GM06990 (cell line): ENCODE measurements at regions not wholly inside any gene's neighbourhood (a gene's known extent, or its start where the extent isn't known, plus 50 kb on each side); places are given as distances from the start of the nearest gene placed in this dataset.

Experiments
- DNase-seq: peaks from one replicate; pipeline ENCODE4 v3.0.0-alpha.2; 2011; ENCODE audit not compliant: insufficient read length; ENCODE audit errors: extremely low read depth
- H3K27me3 ChIP-seq: replicated peaks from 2 replicates; pipeline ENCODE4 v1.6.0; 2011; ENCODE audit warnings: low read length; ENCODE audit not compliant: control insufficient read depth, insufficient read depth
- H3K36me3 ChIP-seq: 2 replicates; pipeline ENCODE4 v1.5.1; 2011; ENCODE audit warnings: low read length; ENCODE audit not compliant: control insufficient read depth, insufficient read depth
- H3K4me3 ChIP-seq: replicated peaks from 2 replicates; pipeline ENCODE4 v1.5.1; 2011; ENCODE audit warnings: low read depth, mild to moderate bottlenecking, control low read depth, low read length
- TF ChIP-seq, protein P1 (sequence below): IDR thresholded peaks from 2 replicates; pipeline ENCODE4 v1.5.1; 2011; ENCODE audit warnings: low read length, control low read depth, mild to moderate bottlenecking, inconsistent platforms; ENCODE audit not compliant: insufficient read depth, poor library complexity, severe bottlenecking

GRCh38 chr2:41880561-41881243 lies 167.1 kb upstream of the PKDCC start:
- Histone ChIP-seq H3K4me3 (no peak overlapping the region), H3K36me3 (no peaks in the 10 kb centered on the region), H3K27me3 (peaks cover 1% of the 10 kb centered on the region)
- TF ChIP-seq, protein P1, sequence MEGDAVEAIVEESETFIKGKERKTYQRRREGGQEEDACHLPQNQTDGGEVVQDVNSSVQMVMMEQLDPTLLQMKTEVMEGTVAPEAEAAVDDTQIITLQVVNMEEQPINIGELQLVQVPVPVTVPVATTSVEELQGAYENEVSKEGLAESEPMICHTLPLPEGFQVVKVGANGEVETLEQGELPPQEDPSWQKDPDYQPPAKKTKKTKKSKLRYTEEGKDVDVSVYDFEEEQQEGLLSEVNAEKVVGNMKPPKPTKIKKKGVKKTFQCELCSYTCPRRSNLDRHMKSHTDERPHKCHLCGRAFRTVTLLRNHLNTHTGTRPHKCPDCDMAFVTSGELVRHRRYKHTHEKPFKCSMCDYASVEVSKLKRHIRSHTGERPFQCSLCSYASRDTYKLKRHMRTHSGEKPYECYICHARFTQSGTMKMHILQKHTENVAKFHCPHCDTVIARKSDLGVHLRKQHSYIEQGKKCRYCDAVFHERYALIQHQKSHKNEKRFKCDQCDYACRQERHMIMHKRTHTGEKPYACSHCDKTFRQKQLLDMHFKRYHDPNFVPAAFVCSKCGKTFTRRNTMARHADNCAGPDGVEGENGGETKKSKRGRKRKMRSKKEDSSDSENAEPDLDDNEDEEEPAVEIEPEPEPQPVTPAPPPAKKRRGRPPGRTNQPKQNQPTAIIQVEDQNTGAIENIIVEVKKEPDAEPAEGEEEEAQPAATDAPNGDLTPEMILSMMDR = no peak
- no peak for DNase-seq

DNA sequence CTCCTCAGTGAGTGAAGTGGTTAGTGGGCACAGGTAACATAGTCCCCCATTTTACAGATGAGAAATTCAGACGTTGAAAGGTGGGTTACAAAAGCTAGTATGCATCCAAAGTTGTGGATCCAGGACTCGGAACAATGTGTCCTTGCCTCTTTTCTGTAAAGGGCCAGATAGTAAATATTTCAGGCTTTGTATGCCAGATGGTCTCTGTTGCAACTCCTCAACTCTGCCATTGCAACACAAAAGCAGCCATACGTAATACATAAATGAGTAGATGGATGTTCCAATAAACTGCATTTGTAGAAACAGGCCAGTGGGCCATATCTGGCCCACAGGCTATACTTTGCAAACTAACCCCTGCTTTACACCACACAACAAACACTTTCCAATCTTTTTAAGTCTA lies 166.6 kb upstream of the PKDCC start:
- no peak for DNase-seq
- TF ChIP-seq, protein P1 = no peak
- no peaks in the 10 kb centered on the region for H3K36me3 ChIP-seq
- peaks cover 1% of the 10 kb centered on the region for H3K27me3 ChIP-seq
- H3K4me3 ChIP-seq = no peak overlapping the region

DNA sequence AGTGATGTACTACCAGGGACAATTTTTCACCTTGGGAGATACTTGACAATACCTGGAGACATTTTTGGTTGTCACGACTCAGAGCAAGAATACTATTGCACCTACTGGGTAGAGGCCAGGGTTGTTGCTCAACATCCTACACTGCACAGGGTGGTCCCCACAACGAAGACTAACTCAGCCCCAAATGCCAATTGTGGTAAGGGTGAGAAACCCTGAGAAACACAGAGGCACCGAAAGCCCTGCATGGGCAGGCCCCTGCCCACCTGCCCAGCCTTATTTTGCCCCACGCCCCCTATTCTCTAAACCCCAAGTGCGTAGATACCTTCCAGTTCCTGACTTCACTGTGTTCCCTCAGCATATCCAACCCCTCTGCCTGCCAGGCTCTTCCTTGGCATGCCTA lies 163.1 kb upstream of the PKDCC start:
- Histone ChIP-seq H3K4me3 (no peak overlapping the region), H3K27me3 (peaks cover 1% of the 10 kb centered on the region), H3K36me3 (no peaks in the 10 kb centered on the region)
- no peak for DNase-seq
- TF ChIP-seq, protein P1 = no peak

- Histone ChIP-seq H3K36me3 (no peaks in the 10 kb centered on the region), H3K27me3 (peaks cover 1% of the 10 kb centered on the region), H3K4me3 (no peak overlapping the region)
- TF ChIP-seq, protein P1 = no peak
- DNase-seq = no peak
Observed at GRCh38 chr2:41886145-41886664, 161.6 kb upstream of the PKDCC start.

DNA sequence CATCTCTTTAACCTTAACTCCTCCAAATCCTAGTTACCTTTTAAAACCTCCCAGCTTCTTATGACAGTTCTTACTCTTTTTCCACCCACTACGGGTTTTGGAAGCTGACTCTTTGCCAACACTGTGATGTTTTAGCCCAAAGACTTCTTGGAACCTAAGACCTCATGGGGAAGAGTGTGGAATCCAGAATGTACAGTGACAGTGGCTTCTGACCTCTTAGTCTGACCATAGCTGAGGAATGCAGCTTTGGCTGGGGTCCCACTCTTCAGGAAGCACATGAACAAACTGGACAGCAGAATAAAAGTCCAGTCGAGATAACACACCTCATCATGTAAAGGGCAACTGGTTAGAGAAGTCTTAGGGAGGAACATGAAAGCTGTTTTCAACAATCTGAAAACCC lies 161.1 kb upstream of the PKDCC start:
- no peak for DNase-seq
- TF ChIP-seq, protein P1 = no peak
- peaks cover 1% of the 10 kb centered on the region for H3K27me3 ChIP-seq
- no peaks in the 10 kb centered on the region for H3K36me3 ChIP-seq
- no peak overlapping the region for H3K4me3 ChIP-seq
